Transverse colon (tissue), 4 donors: ENCODE measurements at regions not wholly inside any gene's neighbourhood (a gene's known extent, or its start where the extent isn't known, plus 50 kb on each side); places are given as distances from the start of the nearest gene placed in this dataset.
"Not testable (repeated sequence)": the region's sequence is repeated elsewhere in the genome, so short reads cannot be mapped to it uniquely, and the experiment has no call there.

Source experiments
- DNase-seq: peaks from one replicate; pipeline ENCODE4 v3.0.0-alpha.2; 2019
- H3K27ac ChIP-seq, 4 donors: fragments of 200-600 bp; sonication (generic); 2 replicates each; pipeline ENCODE4 v1.5.1; 2016 to 2018; ENCODE audit warnings: inconsistent platforms in 4 of 4
- H3K27me3 ChIP-seq: fragments of 200-600 bp; sonication (generic); 2 replicates; pipeline ENCODE4 v1.5.1; 2017; ENCODE audit warnings: inconsistent platforms
- H3K36me3 ChIP-seq, 4 donors: fragments of 200-600 bp; sonication (generic); 2 replicates each; pipeline ENCODE4 v1.5.1; 2017 to 2019; ENCODE audit warnings: inconsistent platforms in 4 of 4
- H3K4me1 ChIP-seq, 4 donors: fragments of 200-600 bp; sonication (generic); 2 replicates each; pipeline ENCODE4 v1.5.1; 2017 to 2020; ENCODE audit warnings: inconsistent platforms in 4 of 4
- H3K4me3 ChIP-seq, 4 donors: fragments of 200-600 bp; sonication (generic); 1 replicate in 1 of 4; 2 replicates in 3 of 4; pipeline versions ENCODE4 v1.5.1 to v1.6.1; 2017 to 2019; ENCODE audit warnings: inconsistent platforms in 4 of 4
- H3K9me3 ChIP-seq, 2 donors: fragments of 200-600 bp; sonication (generic); 2 replicates each; pipeline ENCODE4 v1.5.1; 2017 to 2019; ENCODE audit warnings: inconsistent platforms in 2 of 2
- EP300 ChIP-seq: sonication (generic); formaldehyde crosslinking; IDR thresholded peaks from one replicate; pipeline ENCODE4 v1.6.1; 2017; ENCODE audit warnings: antibody characterized with exemption, low read depth
- POLR2A ChIP-seq: fragments of 450-650 bp; IDR thresholded peaks from one replicate; pipeline ENCODE4 v1.6.1; 2016; ENCODE audit warnings: antibody characterized with exemption, mild to moderate bottlenecking, moderate library complexity
- POLR2AphosphoS5 ChIP-seq, 3 donors: sonication (generic); formaldehyde crosslinking; IDR thresholded peaks; one replicate each; pipeline ENCODE4 v1.6.1; 2016; ENCODE audit warnings: antibody characterized with exemption in 3 of 3
- WGBS, 2 donors: methylation state at CpG; one replicate each; pipeline ENCODE4 v1.1.5; 2018; ENCODE audit warnings: low coverage in 1 of 2; 5-methylcytosine and 5-hydroxymethylcytosine counted together
- in situ Hi-C, 4 donors: fragments of 200-750 bp; cut with MboI; loops; one replicate each; pipeline versions ENCODE4 v1.15.0 to v1.15.1; 2017; ENCODE audit warnings: low sequenced_read_pairs in 3 of 4, low pct_ligation_motif_present in 1 of 4, low pct_unique_long_range_greater_than_20kb in 1 of 4
- intact Hi-C: fragments of 100-400 bp; cut with DNase I; formaldehyde crosslinking; loops from one replicate; pipeline ENCODE4 v1.15.1; 2023; ENCODE audit warnings: low total_unique reads
- TF ChIP-seq, protein P1 (sequence below), 5 experiments: fragments of 200-600 bp in 3 of 5; fragments of 450-650 bp in 2 of 5; sonication (generic) in 3 of 5; IDR thresholded peaks; 1 replicate in 2 of 5; 2 replicates in 3 of 5; pipeline ENCODE4 v1.5.1; 2016 to 2017; ENCODE audit warnings: antibody characterized with exemption in 5 of 5, inconsistent platforms in 3 of 5, mild to moderate bottlenecking in 2 of 5, moderate library complexity in 1 of 5

DNA sequence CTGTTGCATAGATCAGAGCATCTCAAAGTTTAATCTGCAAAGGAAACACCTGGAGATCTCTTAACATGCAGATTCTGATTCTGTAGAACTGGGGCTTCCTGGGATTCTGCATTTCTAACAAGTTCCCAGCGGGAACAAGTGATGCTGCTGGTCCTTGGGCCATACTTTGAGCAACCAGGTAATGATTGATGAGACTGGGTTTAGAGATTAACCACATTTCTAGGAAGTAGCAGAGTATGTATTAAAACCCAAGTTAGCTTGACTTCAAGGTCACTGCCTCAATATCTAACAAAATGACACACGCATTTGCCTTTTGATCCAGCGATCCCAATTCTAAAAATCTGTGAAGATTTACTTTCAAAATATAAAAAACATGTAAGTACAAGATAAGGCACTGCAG, 83.0 kb upstream of the DTNBP1 start:
- intact Hi-C loops (no loop called here), in situ Hi-C loops (no loop called here)
- Histone ChIP-seq H3K27ac (no peak overlapping the region), H3K9me3 (no peaks in the 10 kb centered on the region), H3K4me3 (no peak overlapping the region), H3K27me3 (no peaks in the 10 kb centered on the region), H3K36me3 (no peaks in the 10 kb centered on the region), H3K4me1 (no peaks in the 10 kb centered on the region)
- 88 to 100% methylated on average over 1 to 3 of the region's 3 CpGs for WGBS, 2 donors
- no peak for DNase-seq
- TF ChIP-seq POLR2A (no peak), POLR2AphosphoS5 (IDR thresholded peaks at IDR 0.05) (no peak), EP300 (no peak)
- TF ChIP-seq, protein P1, sequence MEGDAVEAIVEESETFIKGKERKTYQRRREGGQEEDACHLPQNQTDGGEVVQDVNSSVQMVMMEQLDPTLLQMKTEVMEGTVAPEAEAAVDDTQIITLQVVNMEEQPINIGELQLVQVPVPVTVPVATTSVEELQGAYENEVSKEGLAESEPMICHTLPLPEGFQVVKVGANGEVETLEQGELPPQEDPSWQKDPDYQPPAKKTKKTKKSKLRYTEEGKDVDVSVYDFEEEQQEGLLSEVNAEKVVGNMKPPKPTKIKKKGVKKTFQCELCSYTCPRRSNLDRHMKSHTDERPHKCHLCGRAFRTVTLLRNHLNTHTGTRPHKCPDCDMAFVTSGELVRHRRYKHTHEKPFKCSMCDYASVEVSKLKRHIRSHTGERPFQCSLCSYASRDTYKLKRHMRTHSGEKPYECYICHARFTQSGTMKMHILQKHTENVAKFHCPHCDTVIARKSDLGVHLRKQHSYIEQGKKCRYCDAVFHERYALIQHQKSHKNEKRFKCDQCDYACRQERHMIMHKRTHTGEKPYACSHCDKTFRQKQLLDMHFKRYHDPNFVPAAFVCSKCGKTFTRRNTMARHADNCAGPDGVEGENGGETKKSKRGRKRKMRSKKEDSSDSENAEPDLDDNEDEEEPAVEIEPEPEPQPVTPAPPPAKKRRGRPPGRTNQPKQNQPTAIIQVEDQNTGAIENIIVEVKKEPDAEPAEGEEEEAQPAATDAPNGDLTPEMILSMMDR (IDR thresholded peaks at IDR 0.05): no peak

DNA sequence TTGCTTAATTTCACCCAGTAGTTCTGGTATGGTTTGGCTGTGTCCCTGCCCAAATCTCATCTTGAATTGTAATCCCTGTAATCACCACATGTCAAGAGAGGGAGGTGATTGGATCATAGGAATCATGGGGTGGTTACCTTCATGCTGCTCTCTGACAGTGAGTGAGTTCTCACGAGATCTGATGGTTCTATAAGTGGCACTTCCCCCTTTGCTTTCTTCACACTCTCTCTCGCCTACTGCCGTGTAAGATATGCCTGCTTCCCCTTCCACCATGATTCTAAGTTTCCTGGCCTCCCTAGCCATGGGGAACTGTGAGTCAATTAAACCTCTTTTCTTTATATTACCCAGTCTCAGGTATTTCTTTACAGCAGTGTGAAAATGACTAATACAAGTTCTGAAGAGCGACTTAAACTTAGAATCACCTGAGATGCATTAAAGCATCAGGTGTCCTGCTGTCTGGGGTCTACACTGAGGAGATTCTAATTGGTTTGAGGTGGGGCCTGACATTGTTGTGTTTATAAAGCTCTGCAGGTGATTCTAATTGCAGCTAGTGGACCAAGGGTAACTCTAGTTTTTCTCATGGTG, 82.1 kb upstream of the DTNBP1 start:
- TF ChIP-seq, protein P1 (IDR thresholded peaks at IDR 0.05): no peak
- TF ChIP-seq POLR2AphosphoS5 (IDR thresholded peaks at IDR 0.05) (no peak), EP300 (no peak), POLR2A (no peak)
- Histone ChIP-seq H3K4me3 (no peak overlapping the region), H3K27me3 (no peaks in the 10 kb centered on the region), H3K27ac (no peak overlapping the region), H3K9me3 (no peaks in the 10 kb centered on the region), H3K36me3 (no peaks in the 10 kb centered on the region), H3K4me1 (no peaks in the 10 kb centered on the region)
- 79 to 88% methylated on average over 1 to 4 of the region's 4 CpGs for WGBS, 2 donors
- DNase-seq: no peak
- in situ Hi-C loops: no loop called here
- intact Hi-C loops: no loop called here

DNA sequence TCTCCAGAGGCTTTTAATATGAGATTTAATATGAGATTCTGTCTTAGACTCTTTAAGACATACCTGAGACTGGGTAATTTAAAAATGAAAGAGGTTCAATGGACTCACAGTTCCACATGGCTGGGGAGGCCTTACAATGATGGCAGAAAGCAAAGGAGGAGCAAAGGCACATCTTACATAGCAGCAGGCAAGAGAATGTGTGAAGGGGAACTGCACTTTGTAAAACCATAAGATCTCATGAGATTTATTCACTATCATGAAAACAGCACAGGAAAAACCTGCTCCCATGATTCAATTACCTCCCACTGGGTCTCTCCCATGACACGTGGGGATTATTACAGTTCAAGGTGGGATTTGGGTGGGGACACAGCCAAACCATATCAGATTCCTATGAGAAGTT, 79.2 kb upstream of the DTNBP1 start:
- H3K36me3 ChIP-seq, H3K27me3 ChIP-seq, H3K9me3 ChIP-seq, H3K4me1 ChIP-seq, intact Hi-C loops, H3K4me3 ChIP-seq, DNase-seq, in situ Hi-C loops, H3K27ac ChIP-seq: not testable (repeated sequence)
- 35 to 67% methylated on average over 1 of the region's 1 CpG for WGBS, 2 donors

DNA sequence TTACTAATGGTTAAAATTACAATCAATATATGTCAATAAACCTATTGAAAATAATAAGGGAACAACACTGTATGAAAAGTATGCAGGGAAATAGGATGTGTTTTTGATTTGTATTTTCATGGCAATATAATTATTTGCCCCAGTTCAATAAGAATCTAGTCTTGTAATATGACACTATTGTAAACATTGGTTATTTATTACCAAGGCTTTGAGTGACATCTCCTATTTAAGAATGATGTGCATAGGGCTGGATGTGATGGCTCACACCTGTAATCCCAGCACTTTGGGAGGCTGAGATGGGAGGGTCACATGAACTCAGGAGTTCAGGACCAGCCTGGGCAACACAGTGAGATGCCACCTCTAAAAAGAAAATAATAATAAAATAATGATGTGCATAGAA, 78.6 kb upstream of the DTNBP1 start:
- Histone ChIP-seq H3K27ac (no peak overlapping the region), H3K4me1 (no peaks in the 10 kb centered on the region), H3K27me3 (no peaks in the 10 kb centered on the region), H3K9me3 (no peaks in the 10 kb centered on the region), H3K4me3 (no peak overlapping the region), H3K36me3 (no peaks in the 10 kb centered on the region)
- in situ Hi-C loops (no loop called here), intact Hi-C loops (no loop called here)
- DNase-seq: no peak
- TF ChIP-seq, protein P1 (IDR thresholded peaks at IDR 0.05): no peak
- TF ChIP-seq POLR2AphosphoS5 (IDR thresholded peaks at IDR 0.05) (no peak), POLR2A (no peak), EP300 (no peak)

DNA sequence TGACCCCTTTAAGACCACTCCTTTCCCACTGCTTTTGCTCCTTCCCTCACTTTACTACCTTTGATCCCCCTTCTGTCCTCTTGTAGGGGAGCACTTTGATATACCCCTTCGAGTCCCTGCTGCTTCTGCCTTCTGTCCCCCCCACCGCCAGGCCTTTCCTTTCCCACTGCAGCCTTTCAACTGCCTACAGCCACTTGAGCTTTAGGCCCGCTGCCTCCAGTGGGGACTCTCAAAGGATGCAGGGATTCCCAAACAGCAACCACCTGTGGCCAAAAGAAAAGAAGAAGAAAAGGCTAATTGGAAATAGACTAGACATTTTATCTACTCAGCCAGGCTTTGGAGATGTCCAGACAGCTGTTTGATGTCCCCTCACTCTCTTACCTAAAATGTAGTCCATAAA, 77.0 kb upstream of the DTNBP1 start:
- Histone ChIP-seq H3K4me3 (no peak overlapping the region), H3K27ac (no peak overlapping the region), H3K9me3 (no peaks in the 10 kb centered on the region), H3K4me1 (no peaks in the 10 kb centered on the region), H3K36me3 (no peaks in the 10 kb centered on the region), H3K27me3 (no peaks in the 10 kb centered on the region)
- 87% methylated on average over 3 of the region's 3 CpGs; no CpG with 5 or more reads in 1 of the 2 donors for WGBS, 2 donors
- in situ Hi-C loops (no loop called here), intact Hi-C loops (no loop called here)
- DNase-seq: no peak
- TF ChIP-seq EP300 (no peak), POLR2A (no peak), POLR2AphosphoS5 (IDR thresholded peaks at IDR 0.05) (no peak)
- TF ChIP-seq, protein P1 (IDR thresholded peaks at IDR 0.05): no peak
